GM10248 (cell line): ENCODE measurements at regions not wholly inside any gene's neighbourhood (a gene's known extent, or its start where the extent isn't known, plus 50 kb on each side); places are given as distances from the start of the nearest gene placed in this dataset.

Experiments used
- CTCF ChIA-PET: fragments of 300-600 bp; sonication (Branson Sonifier 250); formaldehyde crosslinking; extraction: SDS; loops from one replicate; lab custom pipeline; 2021; ENCODE audit warnings: antibody characterized with exemption; lab: Yijun Ruan, JAX
- POLR2A ChIA-PET: fragments of 350-650 bp; sonication (Branson Sonifier 250); formaldehyde crosslinking; extraction: SDS; loops from one replicate; lab custom pipeline; 2020; ENCODE audit warnings: antibody characterized with exemption; lab: Yijun Ruan, JAX
- DNase-seq: peaks from one replicate; pipeline ENCODE4 v3.0.0; 2012; ENCODE audit errors: extremely low spot score
- TF ChIP-seq, protein P1 (sequence below): IDR thresholded peaks from 2 replicates; pipeline ENCODE4 v1.5.1; 2012; ENCODE audit warnings: mild to moderate bottlenecking, low read depth; ENCODE audit errors: extremely low read depth, missing control alignments, control extremely low read depth

DNA sequence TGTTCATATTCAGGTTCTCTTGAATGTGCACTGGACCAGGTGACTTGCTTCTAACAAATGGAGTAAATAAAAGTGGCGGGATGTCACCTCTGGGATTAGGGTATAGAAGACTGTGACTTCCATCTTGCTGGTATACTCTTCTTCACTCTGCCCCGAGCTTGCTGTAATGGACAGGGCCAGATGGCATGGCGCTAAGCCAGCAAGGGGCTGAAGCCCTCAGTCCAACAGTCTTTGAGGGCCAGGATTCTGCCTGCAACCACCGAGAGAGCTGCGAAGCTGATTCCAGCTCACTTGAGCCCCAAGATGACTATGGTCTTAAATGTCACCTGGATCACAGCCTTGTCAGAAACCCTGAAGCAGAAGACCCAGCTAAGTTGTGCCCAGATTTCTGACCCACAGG lies 600.0 kb downstream of the FGF9 start:
- no peak for DNase-seq
- ChIA-PET POLR2A (no interaction called here), CTCF (interaction anchor here (0.8 kb wide), 1 partner anchor 13 kb away, joined by 3 read pairs; no protein-coding TSS in a partner anchor)
- TF ChIP-seq, protein P1, sequence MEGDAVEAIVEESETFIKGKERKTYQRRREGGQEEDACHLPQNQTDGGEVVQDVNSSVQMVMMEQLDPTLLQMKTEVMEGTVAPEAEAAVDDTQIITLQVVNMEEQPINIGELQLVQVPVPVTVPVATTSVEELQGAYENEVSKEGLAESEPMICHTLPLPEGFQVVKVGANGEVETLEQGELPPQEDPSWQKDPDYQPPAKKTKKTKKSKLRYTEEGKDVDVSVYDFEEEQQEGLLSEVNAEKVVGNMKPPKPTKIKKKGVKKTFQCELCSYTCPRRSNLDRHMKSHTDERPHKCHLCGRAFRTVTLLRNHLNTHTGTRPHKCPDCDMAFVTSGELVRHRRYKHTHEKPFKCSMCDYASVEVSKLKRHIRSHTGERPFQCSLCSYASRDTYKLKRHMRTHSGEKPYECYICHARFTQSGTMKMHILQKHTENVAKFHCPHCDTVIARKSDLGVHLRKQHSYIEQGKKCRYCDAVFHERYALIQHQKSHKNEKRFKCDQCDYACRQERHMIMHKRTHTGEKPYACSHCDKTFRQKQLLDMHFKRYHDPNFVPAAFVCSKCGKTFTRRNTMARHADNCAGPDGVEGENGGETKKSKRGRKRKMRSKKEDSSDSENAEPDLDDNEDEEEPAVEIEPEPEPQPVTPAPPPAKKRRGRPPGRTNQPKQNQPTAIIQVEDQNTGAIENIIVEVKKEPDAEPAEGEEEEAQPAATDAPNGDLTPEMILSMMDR: no peak

DNA sequence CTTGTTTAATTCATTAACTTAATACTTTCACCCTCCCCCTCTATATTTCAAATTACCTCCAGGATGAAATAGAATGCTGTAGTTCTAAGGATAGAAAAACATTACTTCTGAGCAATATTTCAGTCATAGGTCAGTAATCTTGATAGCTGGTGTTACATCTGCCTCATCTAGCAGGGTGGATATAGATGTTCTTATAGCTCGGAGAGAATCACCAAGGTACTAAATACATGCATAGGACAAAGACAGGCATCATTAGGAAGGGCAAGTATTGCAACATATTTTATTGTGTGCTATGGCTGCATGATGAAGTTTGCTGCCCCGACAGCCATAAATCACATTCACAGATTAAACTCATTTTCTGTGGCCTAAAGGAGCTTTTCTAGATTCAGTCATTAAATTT lies 601.0 kb downstream of the FGF9 start:
- ChIA-PET POLR2A (no interaction called here), CTCF (interaction anchor here (1.5 kb wide), 1 partner anchor 634 kb away, joined by 5 read pairs; no protein-coding TSS in a partner anchor)
- no peak for DNase-seq
- TF ChIP-seq, protein P1: no peak

DNA sequence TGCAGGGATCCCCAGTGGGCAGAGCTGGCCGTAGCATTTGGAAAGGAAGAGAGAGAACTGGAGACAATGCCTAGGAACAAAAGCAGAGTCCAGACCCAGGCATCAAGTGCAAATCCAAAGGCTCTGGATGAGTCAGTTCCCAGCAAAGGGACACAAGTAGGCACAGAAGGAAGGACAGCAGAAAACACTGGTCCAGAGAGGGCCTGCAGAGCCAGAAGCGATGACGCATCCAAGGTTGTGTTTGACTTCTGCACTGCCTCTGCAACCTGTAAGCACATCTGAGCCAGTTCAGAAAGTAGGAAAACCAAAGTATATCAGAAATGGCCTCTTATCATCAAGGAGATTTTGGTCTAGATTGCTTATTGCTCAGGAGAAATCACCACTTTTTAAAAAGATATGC lies 604.5 kb downstream of the FGF9 start:
- POLR2A ChIA-PET: no interaction called here
- CTCF ChIA-PET: interaction anchor here (1.3 kb wide), 1 partner anchor 12 kb away, joined by 4 read pairs; no protein-coding TSS in a partner anchor
- DNase-seq: no peak
- TF ChIP-seq, protein P1: no peak

DNA sequence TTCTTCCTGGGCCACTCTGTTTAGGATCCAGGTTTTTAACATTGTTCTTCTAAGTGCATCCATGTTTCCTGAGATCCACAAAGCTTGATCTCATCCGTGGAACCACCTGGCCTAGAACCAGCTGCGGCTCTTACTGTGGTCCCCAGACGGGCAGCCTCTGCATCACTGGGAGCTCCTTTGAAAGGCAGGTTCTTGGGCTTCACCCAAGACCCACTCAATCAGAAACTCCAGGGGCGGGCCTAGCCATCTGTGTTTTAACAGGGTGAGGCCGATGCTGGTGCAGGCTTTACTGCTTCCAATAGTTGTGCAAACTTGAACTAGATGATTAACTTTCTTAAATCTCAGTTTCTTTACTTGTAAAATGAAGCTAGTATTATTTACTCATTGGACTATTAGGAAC lies 605.7 kb downstream of the FGF9 start:
- ChIA-PET POLR2A (no interaction called here), CTCF (interaction anchor here (1.0 to 4.6 kb wide), 3 partner anchors 9 to 639 kb away, joined by 3 to 40 read pairs (median 4); no protein-coding TSS in a partner anchor)
- TF ChIP-seq, protein P1: no peak
- DNase-seq: no peak

DNA sequence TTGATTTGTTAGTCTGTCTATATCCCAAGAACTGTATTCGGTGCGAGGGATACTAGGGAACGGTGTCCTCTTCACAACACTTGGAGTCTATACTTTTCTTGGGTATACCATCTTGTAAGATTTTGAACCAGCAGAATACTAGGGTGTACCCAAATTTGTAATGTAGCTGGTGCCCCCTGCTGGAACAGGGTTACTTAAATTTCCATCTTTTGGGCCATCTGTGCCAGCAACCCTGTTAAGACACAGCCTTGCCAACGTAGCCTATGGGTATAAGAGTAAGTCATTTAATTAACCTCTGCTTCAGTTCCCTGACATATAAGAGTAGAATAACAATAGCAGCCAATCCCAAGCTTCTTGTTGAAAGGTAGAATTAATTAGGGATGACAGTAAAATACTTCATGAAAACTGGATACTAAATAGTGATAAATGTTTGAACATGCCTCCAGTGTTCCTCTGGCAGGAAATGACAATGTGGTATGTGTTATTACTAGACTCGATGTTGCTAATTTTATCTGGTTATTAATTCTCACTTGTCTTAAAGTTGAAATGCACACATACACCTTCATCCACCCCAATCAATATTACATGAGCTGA lies 607.6 kb downstream of the FGF9 start:
- CTCF ChIA-PET: interaction anchor here (0.7 to 4.6 kb wide), 11 partner anchors 13 to 641 kb away, joined by 3 to 40 read pairs (median 3); no protein-coding TSS in a partner anchor
- TF ChIP-seq, protein P1: peak; percentile 61
- POLR2A ChIA-PET: no interaction called here
- DNase-seq: peak; percentile 42

DNA sequence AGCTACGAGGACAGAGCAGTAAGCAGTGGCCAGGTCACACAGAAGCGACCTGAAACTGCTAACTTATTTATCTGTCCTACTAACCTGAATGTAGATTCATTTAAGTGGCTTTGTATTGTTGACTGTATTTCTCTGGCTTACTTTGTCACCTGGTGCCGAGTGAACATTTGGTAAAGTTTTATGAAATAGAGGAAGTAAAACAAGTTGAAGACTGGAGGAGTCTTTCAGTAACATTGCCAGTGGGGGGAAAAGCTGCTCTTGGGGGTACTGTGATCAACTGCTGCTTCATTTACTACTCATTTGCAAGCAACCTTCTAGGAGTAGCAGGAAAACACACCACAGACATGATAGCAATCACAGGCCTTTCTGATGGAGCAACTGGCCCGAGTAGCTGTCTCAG lies 615.0 kb downstream of the FGF9 start:
- TF ChIP-seq, protein P1: no peak
- ChIA-PET POLR2A (no interaction called here), CTCF (interaction anchor here (0.8 to 1.4 kb wide), 3 partner anchors 11 to 648 kb away, joined by 3 to 5 read pairs (median 3); no protein-coding TSS in a partner anchor)
- peak; percentile 31 for DNase-seq
